ENCODE measurements at regions not wholly inside any gene's neighbourhood (a gene's known extent, or its start where the extent isn't known, plus 50 kb on each side); places are given as distances from the start of the nearest gene placed in this dataset.

DNA sequence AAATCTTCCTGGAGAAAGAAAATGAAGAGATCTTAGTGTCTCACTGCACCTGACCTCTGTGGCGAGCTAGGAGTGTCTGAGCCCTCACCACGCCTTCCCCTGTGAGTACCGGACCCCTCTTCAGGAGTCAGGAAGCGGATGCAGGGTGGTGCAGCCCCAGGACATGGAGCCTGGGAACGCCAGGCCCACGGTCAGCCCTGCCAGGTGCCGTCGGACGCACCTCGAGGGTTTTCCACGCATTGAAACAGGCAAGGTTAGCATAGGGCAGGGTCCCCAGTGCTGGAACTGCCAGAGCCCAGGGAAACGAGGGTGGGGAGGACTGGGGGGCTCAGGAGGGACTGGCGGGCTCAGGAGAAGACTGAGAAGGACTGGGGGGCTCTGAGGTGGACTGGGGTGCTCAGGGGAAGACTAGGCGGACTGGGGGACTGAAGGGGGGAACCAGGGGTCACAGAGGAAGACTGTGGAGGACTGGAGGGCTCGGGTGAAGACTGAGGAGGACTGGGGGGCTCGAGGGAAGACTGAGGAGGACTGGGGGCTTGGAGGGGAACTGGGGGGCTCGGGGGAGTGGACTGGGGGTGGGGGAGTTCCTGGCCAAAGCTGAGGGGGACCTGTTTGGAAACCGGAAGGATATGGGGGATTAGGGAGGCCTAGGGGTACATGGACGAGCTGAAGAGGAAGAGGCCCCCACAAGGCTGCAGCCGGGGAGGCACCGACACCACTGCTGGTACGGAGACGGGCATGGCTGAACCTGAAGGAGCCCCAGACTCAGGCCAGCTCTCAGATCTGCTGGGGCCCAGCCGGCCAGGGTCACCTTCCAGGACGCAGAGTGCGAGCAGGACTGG, 65.2 kb upstream of the SNTG2 start:
- TF ChIP-seq STAT1 (IDR thresholded peaks at IDR 0.05; ENCODE audit: unreplicated experiment) (no peak), ZNF331 (CRISPR knock-in tag; IDR thresholded peaks at IDR 0.05; ENCODE audit: low read depth) (no peak)
- TF ChIP-seq, protein P1, sequence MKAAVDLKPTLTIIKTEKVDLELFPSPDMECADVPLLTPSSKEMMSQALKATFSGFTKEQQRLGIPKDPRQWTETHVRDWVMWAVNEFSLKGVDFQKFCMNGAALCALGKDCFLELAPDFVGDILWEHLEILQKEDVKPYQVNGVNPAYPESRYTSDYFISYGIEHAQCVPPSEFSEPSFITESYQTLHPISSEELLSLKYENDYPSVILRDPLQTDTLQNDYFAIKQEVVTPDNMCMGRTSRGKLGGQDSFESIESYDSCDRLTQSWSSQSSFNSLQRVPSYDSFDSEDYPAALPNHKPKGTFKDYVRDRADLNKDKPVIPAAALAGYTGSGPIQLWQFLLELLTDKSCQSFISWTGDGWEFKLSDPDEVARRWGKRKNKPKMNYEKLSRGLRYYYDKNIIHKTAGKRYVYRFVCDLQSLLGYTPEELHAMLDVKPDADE (IDR thresholded peaks at IDR 0.05): no peak
- Mint-ChIP-seq H3K27ac (no peak overlapping the region), H3K27me3 (ENCODE audit: insufficient read depth, low read depth, poor library complexity) (peaks cover 12% of the 10 kb centered on the region), H3K4me1 (peaks cover 52% of the 10 kb centered on the region), H3K9me3 (no peaks in the 10 kb centered on the region; the same call in 1 of the 3 replicates), H3K36me3 (ENCODE audit: low read depth) (no peaks in the 10 kb centered on the region; the same call in 2 of the 3 replicates), H3K4me3 (no peak overlapping the region)
- Histone ChIP-seq H3K79me2 (replicated peaks; ENCODE audit: insufficient read depth) (no peaks in the 10 kb centered on the region), H2AFZ (no peak overlapping the region), H3K4me1 (ENCODE audit: insufficient read depth) (peaks cover 21% of the 10 kb centered on the region), H3K27ac (ENCODE audit: low read depth) (no peak overlapping the region), H3F3A (replicated peaks; ENCODE audit: low read depth) (no peaks in the 10 kb centered on the region), H3K36me3 (ENCODE audit: insufficient read depth) (no peaks in the 10 kb centered on the region), H3K4me3 (no peak overlapping the region), H3K27me3 (ENCODE audit: insufficient read depth) (peaks cover 5% of the 10 kb centered on the region; the same call in 1 of the 2 replicates), H3K9me2 (ENCODE audit: insufficient read depth) (no peaks in the 10 kb centered on the region), H3K4me2 (no peak overlapping the region), H4K20me1 (replicated peaks; ENCODE audit: insufficient read depth) (no peaks in the 10 kb centered on the region)
- DNase-seq (ENCODE audit: low spot score): no peak
- no peak for ATAC-seq

DNA sequence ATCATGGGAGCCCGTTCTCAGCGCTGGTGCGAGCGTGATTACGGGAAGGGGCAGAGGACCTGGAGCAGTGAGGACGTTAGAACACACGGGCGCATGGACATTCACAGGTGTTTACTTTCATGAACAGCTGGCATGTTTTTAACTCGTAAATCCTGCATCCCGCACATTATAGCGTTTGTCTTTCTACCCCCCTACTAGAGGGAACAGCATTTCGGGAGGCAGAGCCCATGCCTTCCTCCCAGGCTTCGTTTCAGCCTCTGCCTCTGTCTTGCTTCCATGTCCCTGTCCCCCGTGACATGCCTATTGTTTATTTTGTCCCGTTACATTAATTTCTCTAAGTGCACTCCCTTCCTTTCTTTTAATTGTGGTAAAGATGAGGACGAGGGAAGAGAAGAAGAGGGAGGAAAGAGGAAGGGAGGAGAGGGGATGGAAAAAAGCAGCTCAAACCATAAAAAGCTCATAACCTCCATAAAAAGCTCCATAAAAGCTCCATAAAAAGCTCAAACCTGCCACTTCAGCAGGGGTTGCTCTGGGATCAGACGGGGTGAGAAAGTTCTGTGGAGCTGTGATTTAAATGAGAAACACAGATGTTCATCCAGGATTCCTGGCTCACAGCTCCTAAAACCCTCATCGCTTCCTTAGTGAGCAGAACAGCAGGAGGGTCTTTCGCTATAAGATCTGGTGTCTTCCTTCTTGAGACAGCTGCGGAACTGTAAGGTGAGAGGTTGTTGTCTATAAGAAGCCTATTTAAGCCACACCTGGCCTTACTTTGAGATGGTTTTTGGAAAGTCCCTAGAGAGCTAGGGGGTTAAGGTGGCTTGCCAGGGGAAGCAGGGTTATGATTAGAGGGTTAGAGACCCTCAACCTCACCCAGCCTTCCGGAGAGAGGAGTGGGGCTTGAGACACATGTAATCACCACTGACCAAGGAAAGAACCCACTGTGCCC, 66.6 kb upstream of the SNTG2 start:
- H2AFZ ChIP-seq: no peak overlapping the region
- DNase-seq (ENCODE audit: low spot score): no peak

More for the DNA sequence above, 66.6 kb upstream of the SNTG2 start:
- ATAC-seq: peak; percentile 23
- H3K4me3 Mint-ChIP-seq: no peak overlapping the region
- no peak overlapping the region for H3K27ac ChIP-seq (ENCODE audit: low read depth)
- peaks cover 17% of the 10 kb centered on the region for H3K27me3 Mint-ChIP-seq (ENCODE audit: insufficient read depth, low read depth, poor library complexity)
- TF ChIP-seq NANOG (IDR thresholded peaks at IDR 0.05; ENCODE audit: borderline replicate concordance) (no peak), EZH2 (IDR thresholded peaks at IDR 0.05; ENCODE audit: low read depth, unreplicated experiment) (no peak), JUNB (IDR thresholded peaks at IDR 0.05; ENCODE audit: unreplicated experiment) (no peak), ZNF331 (CRISPR knock-in tag; IDR thresholded peaks at IDR 0.05; ENCODE audit: low read depth) (no peak), CREB1 (CRISPR knock-in tag; IDR thresholded peaks at IDR 0.05; ENCODE audit: low read depth) (no peak), EZH2phosphoT487 (IDR thresholded peaks at IDR 0.05; ENCODE audit: unreplicated experiment) (no peak)
- TF ChIP-seq, protein P1 (IDR thresholded peaks at IDR 0.05): no peak
- TF ChIP-seq, protein P2, sequence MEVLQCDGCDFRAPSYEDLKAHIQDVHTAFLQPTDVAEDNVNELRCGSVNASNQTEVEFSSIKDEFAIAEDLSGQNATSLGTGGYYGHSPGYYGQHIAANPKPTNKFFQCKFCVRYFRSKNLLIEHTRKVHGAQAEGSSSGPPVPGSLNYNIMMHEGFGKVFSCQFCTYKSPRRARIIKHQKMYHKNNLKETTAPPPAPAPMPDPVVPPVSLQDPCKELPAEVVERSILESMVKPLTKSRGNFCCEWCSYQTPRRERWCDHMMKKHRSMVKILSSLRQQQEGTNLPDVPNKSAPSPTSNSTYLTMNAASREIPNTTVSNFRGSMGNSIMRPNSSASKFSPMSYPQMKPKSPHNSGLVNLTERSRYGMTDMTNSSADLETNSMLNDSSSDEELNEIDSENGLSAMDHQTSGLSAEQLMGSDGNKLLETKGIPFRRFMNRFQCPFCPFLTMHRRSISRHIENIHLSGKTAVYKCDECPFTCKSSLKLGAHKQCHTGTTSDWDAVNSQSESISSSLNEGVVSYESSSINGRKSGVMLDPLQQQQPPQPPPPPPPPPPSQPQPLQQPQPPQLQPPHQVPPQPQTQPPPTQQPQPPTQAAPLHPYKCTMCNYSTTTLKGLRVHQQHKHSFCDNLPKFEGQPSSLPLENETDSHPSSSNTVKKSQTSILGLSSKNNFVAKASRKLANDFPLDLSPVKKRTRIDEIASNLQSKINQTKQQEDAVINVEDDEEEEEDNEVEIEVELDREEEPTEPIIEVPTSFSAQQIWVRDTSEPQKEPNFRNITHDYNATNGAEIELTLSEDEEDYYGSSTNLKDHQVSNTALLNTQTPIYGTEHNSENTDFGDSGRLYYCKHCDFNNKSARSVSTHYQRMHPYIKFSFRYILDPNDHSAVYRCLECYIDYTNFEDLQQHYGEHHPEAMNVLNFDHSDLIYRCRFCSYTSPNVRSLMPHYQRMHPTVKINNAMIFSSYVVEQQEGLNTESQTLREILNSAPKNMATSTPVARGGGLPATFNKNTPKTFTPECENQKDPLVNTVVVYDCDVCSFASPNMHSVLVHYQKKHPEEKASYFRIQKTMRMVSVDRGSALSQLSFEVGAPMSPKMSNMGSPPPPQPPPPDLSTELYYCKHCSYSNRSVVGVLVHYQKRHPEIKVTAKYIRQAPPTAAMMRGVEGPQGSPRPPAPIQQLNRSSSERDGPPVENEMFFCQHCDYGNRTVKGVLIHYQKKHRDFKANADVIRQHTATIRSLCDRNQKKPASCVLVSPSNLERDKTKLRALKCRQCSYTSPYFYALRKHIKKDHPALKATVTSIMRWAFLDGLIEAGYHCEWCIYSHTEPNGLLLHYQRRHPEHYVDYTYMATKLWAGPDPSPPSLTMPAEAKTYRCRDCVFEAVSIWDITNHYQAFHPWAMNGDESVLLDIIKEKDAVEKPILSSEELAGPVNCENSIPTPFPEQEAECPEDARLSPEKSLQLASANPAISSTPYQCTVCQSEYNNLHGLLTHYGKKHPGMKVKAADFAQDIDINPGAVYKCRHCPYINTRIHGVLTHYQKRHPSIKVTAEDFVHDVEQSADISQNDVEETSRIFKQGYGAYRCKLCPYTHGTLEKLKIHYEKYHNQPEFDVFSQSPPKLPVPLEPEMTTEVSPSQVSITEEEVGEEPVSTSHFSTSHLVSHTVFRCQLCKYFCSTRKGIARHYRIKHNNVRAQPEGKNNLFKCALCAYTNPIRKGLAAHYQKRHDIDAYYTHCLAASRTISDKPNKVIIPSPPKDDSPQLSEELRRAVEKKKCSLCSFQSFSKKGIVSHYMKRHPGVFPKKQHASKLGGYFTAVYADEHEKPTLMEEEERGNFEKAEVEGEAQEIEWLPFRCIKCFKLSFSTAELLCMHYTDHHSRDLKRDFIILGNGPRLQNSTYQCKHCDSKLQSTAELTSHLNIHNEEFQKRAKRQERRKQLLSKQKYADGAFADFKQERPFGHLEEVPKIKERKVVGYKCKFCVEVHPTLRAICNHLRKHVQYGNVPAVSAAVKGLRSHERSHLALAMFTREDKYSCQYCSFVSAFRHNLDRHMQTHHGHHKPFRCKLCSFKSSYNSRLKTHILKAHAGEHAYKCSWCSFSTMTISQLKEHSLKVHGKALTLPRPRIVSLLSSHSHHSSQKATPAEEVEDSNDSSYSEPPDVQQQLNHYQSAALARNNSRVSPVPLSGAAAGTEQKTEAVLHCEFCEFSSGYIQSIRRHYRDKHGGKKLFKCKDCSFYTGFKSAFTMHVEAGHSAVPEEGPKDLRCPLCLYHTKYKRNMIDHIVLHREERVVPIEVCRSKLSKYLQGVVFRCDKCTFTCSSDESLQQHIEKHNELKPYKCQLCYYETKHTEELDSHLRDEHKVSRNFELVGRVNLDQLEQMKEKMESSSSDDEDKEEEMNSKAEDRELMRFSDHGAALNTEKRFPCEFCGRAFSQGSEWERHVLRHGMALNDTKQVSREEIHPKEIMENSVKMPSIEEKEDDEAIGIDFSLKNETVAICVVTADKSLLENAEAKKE (CRISPR knock-in tag; IDR thresholded peaks at IDR 0.05): no peak
- H3K36me3 Mint-ChIP-seq (ENCODE audit: low read depth): no peaks in the 10 kb centered on the region; the same call in 2 of the 3 replicates
- no peaks in the 10 kb centered on the region for H3K36me3 ChIP-seq (ENCODE audit: insufficient read depth)
- peaks cover 5% of the 10 kb centered on the region; the same call in 1 of the 2 replicates for H3K27me3 ChIP-seq (ENCODE audit: insufficient read depth)
- no peak overlapping the region for H3K4me2 ChIP-seq
- no peak overlapping the region for H3K27ac Mint-ChIP-seq
- peaks cover 7% of the 10 kb centered on the region for H3K9me3 Mint-ChIP-seq
- no peaks in the 10 kb centered on the region for H3F3A ChIP-seq (replicated peaks; ENCODE audit: low read depth)
- no peaks in the 10 kb centered on the region for H4K20me1 ChIP-seq (replicated peaks; ENCODE audit: insufficient read depth)
- no peaks in the 10 kb centered on the region for H3K9me2 ChIP-seq (ENCODE audit: insufficient read depth)
- peaks cover 21% of the 10 kb centered on the region for H3K4me1 ChIP-seq (ENCODE audit: insufficient read depth)
- no peak overlapping the region for H3K4me3 ChIP-seq
- no peaks in the 10 kb centered on the region for H3K79me2 ChIP-seq (replicated peaks; ENCODE audit: insufficient read depth)
- peaks cover 57% of the 10 kb centered on the region for H3K4me1 Mint-ChIP-seq

All from GM23338 (cell line).